H9 (cell line): ENCODE measurements at regions not wholly inside any gene's neighbourhood (a gene's known extent, or its start where the extent isn't known, plus 50 kb on each side); places are given as distances from the start of the nearest gene placed in this dataset.

Experiments
- DNase-seq: peaks from one replicate; pipeline ENCODE4 v3.0.0-alpha.2; 2017
- H2AFZ ChIP-seq: one replicate; pipeline ENCODE4 v1.6.1; 2013; ENCODE audit warnings: mild to moderate bottlenecking, low read length, control low read depth, moderate library complexity
- H2AK5ac ChIP-seq: 2 replicates; pipeline ENCODE4 v1.6.1; 2013; ENCODE audit warnings: low read length, control low read depth, mixed read lengths; ENCODE audit not compliant: insufficient read length
- H2BK120ac ChIP-seq: one replicate; pipeline ENCODE4 v1.6.1; 2013; ENCODE audit warnings: low read depth, mild to moderate bottlenecking, low read length, control low read depth, inconsistent platforms; ENCODE audit not compliant: poor library complexity, severe bottlenecking
- H2BK12ac ChIP-seq: 2 replicates; pipeline ENCODE4 v1.6.1; 2013; ENCODE audit warnings: low read length, control low read depth, mixed read lengths, low read depth; ENCODE audit not compliant: insufficient read length
- H2BK15ac ChIP-seq: 2 replicates; pipeline ENCODE4 v1.6.1; 2013; ENCODE audit warnings: low read depth, low read length, control low read depth
- H2BK20ac ChIP-seq: one replicate; pipeline ENCODE4 v1.6.1; 2013; ENCODE audit warnings: low read depth, mild to moderate bottlenecking, low read length, control low read depth, inconsistent platforms; ENCODE audit not compliant: poor library complexity, severe bottlenecking
- H2BK5ac ChIP-seq: 2 replicates; pipeline ENCODE4 v1.6.1; 2013; ENCODE audit warnings: low read length, control low read depth, mixed read lengths; ENCODE audit not compliant: insufficient read length
- H3K14ac ChIP-seq: 2 replicates; pipeline ENCODE4 v1.6.1; 2013; ENCODE audit warnings: low read length, control low read depth; ENCODE audit not compliant: insufficient read depth
- H3K18ac ChIP-seq: 2 replicates; pipeline ENCODE4 v1.6.1; 2013; ENCODE audit warnings: low read depth, mild to moderate bottlenecking, mixed read lengths, low read length, control low read depth; ENCODE audit not compliant: insufficient read length
- H3K23ac ChIP-seq: 2 replicates; pipeline ENCODE4 v1.6.1; 2013; ENCODE audit warnings: low read length, control low read depth, mixed read lengths, low read depth; ENCODE audit not compliant: insufficient read length
- H3K23me2 ChIP-seq: 2 replicates; pipeline ENCODE4 v1.6.1; 2013; ENCODE audit warnings: low read depth, mild to moderate bottlenecking, mixed read lengths, low read length, control low read depth; ENCODE audit not compliant: insufficient read length, poor library complexity, severe bottlenecking
- H3K27ac ChIP-seq: 2 replicates; pipeline ENCODE4 v1.5.1; 2013; ENCODE audit warnings: low read length, control low read depth, mixed read lengths, low read depth; ENCODE audit not compliant: insufficient read length
- H3K27me3 ChIP-seq: 2 replicates; pipeline ENCODE4 v1.6.1; 2013; ENCODE audit warnings: low read length, control low read depth, inconsistent platforms; ENCODE audit not compliant: insufficient read depth
- H3K4ac ChIP-seq: 2 replicates; pipeline ENCODE4 v1.6.1; 2013; ENCODE audit warnings: low read depth, mild to moderate bottlenecking, control low read depth, inconsistent platforms, low read length, moderate library complexity
- H3K4me1 ChIP-seq: 2 replicates; pipeline ENCODE4 v1.6.1; 2013; ENCODE audit warnings: low read length, control low read depth, inconsistent platforms; ENCODE audit not compliant: insufficient read depth
- H3K4me2 ChIP-seq: 2 replicates; pipeline ENCODE4 v1.6.1; 2013; ENCODE audit warnings: low read length, control low read depth, mixed read lengths; ENCODE audit not compliant: insufficient read length, insufficient read depth
- H3K56ac ChIP-seq: 2 replicates; pipeline ENCODE4 v1.6.1; 2013; ENCODE audit warnings: low read depth, mild to moderate bottlenecking, mixed read lengths, low read length, control low read depth; ENCODE audit not compliant: insufficient read length
- H3K79me1 ChIP-seq: 2 replicates; pipeline ENCODE4 v1.6.1; 2013; ENCODE audit warnings: low read depth, mild to moderate bottlenecking, moderate library complexity, low read length, control low read depth, inconsistent platforms; ENCODE audit not compliant: insufficient read depth, poor library complexity, severe bottlenecking
- H3K79me2 ChIP-seq: 2 replicates; pipeline ENCODE4 v1.6.1; 2013; ENCODE audit warnings: low read length, control low read depth, inconsistent platforms; ENCODE audit not compliant: insufficient read depth
- H3K9ac ChIP-seq: 2 replicates; pipeline ENCODE4 v1.6.1; 2013; ENCODE audit warnings: low read length, control low read depth, mixed read lengths; ENCODE audit not compliant: insufficient read length; ENCODE audit errors: extremely low read depth
- H3K9me3 ChIP-seq: one replicate; pipeline ENCODE4 v1.6.1; 2013; ENCODE audit warnings: low read depth, low read length, inconsistent platforms; ENCODE audit not compliant: control insufficient read depth
- H3T11ph ChIP-seq: one replicate; pipeline ENCODE4 v1.6.1; 2013; ENCODE audit warnings: mild to moderate bottlenecking, low read length, control low read depth, inconsistent platforms
- H4K20me1 ChIP-seq: one replicate; pipeline ENCODE4 v1.6.1; 2013; ENCODE audit not compliant: control insufficient read depth, insufficient read length, insufficient read depth
- H4K5ac ChIP-seq: 2 replicates; pipeline ENCODE4 v1.6.1; 2013; ENCODE audit warnings: low read depth, mild to moderate bottlenecking, mixed read lengths, low read length, control low read depth; ENCODE audit not compliant: insufficient read length
- H4K8ac ChIP-seq: replicated peaks from 2 replicates; pipeline ENCODE4 v1.6.1; 2013; ENCODE audit warnings: low read length, control low read depth, mixed read lengths, low read depth; ENCODE audit not compliant: insufficient read length
- H4K91ac ChIP-seq: 2 replicates; pipeline ENCODE4 v1.6.1; 2013; ENCODE audit warnings: low read depth, mild to moderate bottlenecking, moderate library complexity, mixed read lengths, low read length, control low read depth; ENCODE audit not compliant: insufficient read length
- H3K27ac Mint-ChIP-seq, 3 experiments: 2 replicates in 2 of 3; 3 replicates in 1 of 3; pipeline ENCODE4 v1.8.0; 2020 to 2021; ENCODE audit warnings: mixed read lengths in 3 of 3, mild to moderate bottlenecking in 1 of 3, moderate library complexity in 1 of 3
- H3K27me3 Mint-ChIP-seq: 2 replicates; pipeline ENCODE4 v1.8.0; 2021; ENCODE audit warnings: low read depth, mild to moderate bottlenecking, moderate library complexity, mixed read lengths
- H3K36me3 Mint-ChIP-seq, 3 experiments: 2 replicates in 2 of 3; 3 replicates in 1 of 3; pipeline ENCODE4 v1.8.0; 2020 to 2021; ENCODE audit warnings: low read depth in 3 of 3, mixed read lengths in 3 of 3; ENCODE audit not compliant: insufficient read depth in 1 of 3
- H3K4me1 Mint-ChIP-seq, 2 experiments: 2 replicates each; pipeline ENCODE4 v1.8.0; 2020; ENCODE audit warnings: mixed read lengths in 2 of 2
- H3K4me3 Mint-ChIP-seq, 2 experiments: 2 replicates in 1 of 2; 3 replicates in 1 of 2; pipeline ENCODE4 v1.8.0; 2020 to 2021; ENCODE audit warnings: mild to moderate bottlenecking in 2 of 2, mixed read lengths in 2 of 2, moderate library complexity in 1 of 2
- H3K9me3 Mint-ChIP-seq, 2 experiments: 2 replicates in 1 of 2; 3 replicates in 1 of 2; pipeline ENCODE4 v1.8.0; 2020; ENCODE audit warnings: mild to moderate bottlenecking in 2 of 2, mixed read lengths in 2 of 2, moderate library complexity in 1 of 2
- TF ChIP-seq, protein P1 (sequence below): fragments of 200-600 bp; sonication (generic); conservative IDR thresholded peaks from 3 replicates; pipeline ENCODE4 v1.8.0; 2021; ENCODE audit warnings: antibody characterized with exemption, mild to moderate bottlenecking

DNA sequence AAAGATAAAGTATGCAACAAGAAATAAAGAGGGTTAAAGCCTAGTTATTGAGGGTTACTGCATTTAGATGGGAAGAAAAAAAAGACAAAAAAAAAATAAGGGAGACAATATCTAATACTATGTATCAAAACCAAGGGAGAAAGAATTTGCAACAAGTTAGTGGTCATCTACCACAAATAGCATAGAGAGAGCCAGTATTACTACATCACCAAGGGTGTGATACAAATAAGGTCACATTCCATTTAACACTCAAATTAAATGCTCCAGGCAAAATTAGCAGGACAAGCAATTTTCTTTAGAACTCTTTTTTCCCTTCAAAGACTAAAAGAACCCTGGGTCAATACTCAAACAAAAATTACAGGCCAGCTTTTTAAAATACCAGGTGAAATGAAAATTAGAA lies 115.1 kb upstream of the GULP1 start:
- Histone ChIP-seq H2BK120ac (no peak overlapping the region), H2BK5ac (no peak overlapping the region), H2BK15ac (no peak overlapping the region), H3K27me3 (no peaks in the 10 kb centered on the region), H3K18ac (no peak overlapping the region), H4K8ac (no peak overlapping the region), H4K20me1 (no peaks in the 10 kb centered on the region), H3K56ac (no peak overlapping the region), H3K79me1 (no peaks in the 10 kb centered on the region), H2BK20ac (no peak overlapping the region), H3K4ac (no peak overlapping the region), H3K27ac (no peak overlapping the region), H2AFZ (no peak overlapping the region), H4K91ac (no peak overlapping the region), H3K14ac (no peak overlapping the region), H3K9me3 (no peaks in the 10 kb centered on the region), H3T11ph (no peak overlapping the region), H2AK5ac (no peak overlapping the region), H3K23me2 (no peaks in the 10 kb centered on the region), H3K4me1 (peaks cover 2% of the 10 kb centered on the region; the same call in 1 of the 2 replicates), H3K4me2 (no peak overlapping the region), H3K9ac (no peak overlapping the region), H4K5ac (no peak overlapping the region), H2BK12ac (no peak overlapping the region), H3K23ac (no peak overlapping the region), H3K79me2 (no peaks in the 10 kb centered on the region)
- Mint-ChIP-seq H3K4me3 (no peak overlapping the region), H3K4me1 (peaks cover 22 to 28% of the 10 kb centered on the region in 2 experiments), H3K9me3 (peaks cover 8 to 14% of the 10 kb centered on the region in 2 experiments), H3K27me3 (peaks cover 2% of the 10 kb centered on the region), H3K27ac (no peak overlapping the region), H3K36me3 (peaks cover 0 to 33% (median 20%) of the 10 kb centered on the region in 3 experiments; a peak in 6 of 7 replicates)
- TF ChIP-seq, protein P1, sequence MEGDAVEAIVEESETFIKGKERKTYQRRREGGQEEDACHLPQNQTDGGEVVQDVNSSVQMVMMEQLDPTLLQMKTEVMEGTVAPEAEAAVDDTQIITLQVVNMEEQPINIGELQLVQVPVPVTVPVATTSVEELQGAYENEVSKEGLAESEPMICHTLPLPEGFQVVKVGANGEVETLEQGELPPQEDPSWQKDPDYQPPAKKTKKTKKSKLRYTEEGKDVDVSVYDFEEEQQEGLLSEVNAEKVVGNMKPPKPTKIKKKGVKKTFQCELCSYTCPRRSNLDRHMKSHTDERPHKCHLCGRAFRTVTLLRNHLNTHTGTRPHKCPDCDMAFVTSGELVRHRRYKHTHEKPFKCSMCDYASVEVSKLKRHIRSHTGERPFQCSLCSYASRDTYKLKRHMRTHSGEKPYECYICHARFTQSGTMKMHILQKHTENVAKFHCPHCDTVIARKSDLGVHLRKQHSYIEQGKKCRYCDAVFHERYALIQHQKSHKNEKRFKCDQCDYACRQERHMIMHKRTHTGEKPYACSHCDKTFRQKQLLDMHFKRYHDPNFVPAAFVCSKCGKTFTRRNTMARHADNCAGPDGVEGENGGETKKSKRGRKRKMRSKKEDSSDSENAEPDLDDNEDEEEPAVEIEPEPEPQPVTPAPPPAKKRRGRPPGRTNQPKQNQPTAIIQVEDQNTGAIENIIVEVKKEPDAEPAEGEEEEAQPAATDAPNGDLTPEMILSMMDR = no peak
- no peak for DNase-seq
